Amniotic epithelial cell (primary cell): ENCODE measurements at regions not wholly inside any gene's neighbourhood (a gene's known extent, or its start where the extent isn't known, plus 50 kb on each side); places are given as distances from the start of the nearest gene placed in this dataset.
"Not testable (repeated sequence)": the region's sequence is repeated elsewhere in the genome, so short reads cannot be mapped to it uniquely, and the experiment has no call there.

Source experiments
- DNase-seq: peaks from one replicate; pipeline ENCODE4 v3.0.0-alpha.2; 2010; ENCODE audit warnings: low read depth

- DNase-seq: no peak
Observed at GRCh38 chr6:22208026-22208425, 88.8 kb downstream of the PRL start.

GRCh38 chr6:22214314-22214713 lies 82.5 kb downstream of the PRL start:
- DNase-seq: no peak

GRCh38 chr6:22215474-22215873 lies 81.4 kb downstream of the PRL start:
- DNase-seq: not testable (repeated sequence)

- no peak for DNase-seq
Observed at GRCh38 chr6:22218410-22218809, 78.4 kb downstream of the PRL start.

GRCh38 chr6:22219925-22220324 lies 76.9 kb downstream of the PRL start:
- DNase-seq: no peak

- DNase-seq: no peak
Observed at GRCh38 chr6:22221211-22221610, 75.6 kb downstream of the PRL start.

- DNase-seq: no peak
Observed at GRCh38 chr6:22221630-22222029, 75.2 kb downstream of the PRL start.

- DNase-seq: no peak
Observed at GRCh38 chr6:22222469-22222868, 74.4 kb downstream of the PRL start.

- peak; percentile 14 for DNase-seq
Observed at GRCh38 chr6:22227824-22228610, 68.8 kb downstream of the PRL start.

- DNase-seq: no peak
Observed at GRCh38 chr6:22231050-22231449, 65.8 kb downstream of the PRL start.

GRCh38 chr6:22231616-22232015 lies 65.2 kb downstream of the PRL start:
- no peak for DNase-seq

- peak; percentile 92 for DNase-seq
Observed at GRCh38 chr6:22236626-22237414, 60.0 kb downstream of the PRL start.
